Hippocampal formation (tissue), 2 donors: ENCODE measurements at regions not wholly inside any gene's neighbourhood (a gene's known extent, or its start where the extent isn't known, plus 50 kb on each side); places are given as distances from the start of the nearest gene placed in this dataset.

Experiments
- DNase-seq, 2 donors: peaks; one replicate each; lab custom pipeline; 2025; lab: John Stamatoyannopoulos, UW

DNA sequence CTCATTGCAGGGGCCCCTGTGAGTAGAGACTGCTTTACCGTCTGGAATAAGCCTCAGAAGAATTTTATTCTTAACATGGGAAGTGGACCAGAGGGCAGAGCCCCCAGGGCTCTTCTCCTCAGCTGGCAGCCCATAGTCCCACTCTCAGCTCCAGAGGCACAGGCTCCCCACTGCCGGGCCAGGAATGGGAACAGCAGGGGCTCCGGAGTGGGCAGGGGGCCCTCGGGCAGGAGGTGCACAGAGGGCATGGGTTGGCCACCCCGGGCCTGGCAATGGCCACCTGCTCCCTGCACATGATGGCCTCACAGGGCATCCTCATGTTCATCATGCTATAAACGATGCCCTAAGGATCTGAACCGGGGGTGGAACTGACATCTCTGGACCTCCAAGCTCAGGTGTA lies 1469.7 kb downstream of the BRD1 start:
- no peak for DNase-seq

DNA sequence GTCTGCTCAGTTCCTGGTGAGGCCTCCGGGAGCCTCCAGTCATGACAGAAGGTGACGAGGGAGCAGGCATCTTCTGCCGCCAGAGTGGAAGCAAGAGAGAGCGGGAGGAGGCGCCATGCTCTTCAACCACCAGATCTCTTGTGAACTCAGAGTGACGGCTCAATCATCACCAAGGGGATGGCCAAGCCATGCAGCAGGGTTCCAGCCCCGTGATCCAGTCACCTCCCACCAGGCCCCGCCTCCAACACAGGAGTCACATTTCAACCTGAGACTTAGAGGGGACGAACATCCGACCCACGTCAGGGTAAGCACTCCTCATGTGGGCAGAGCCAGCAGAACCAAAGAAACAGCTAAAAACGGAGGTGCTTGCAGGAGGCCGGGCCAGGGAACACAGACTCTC lies 1470.5 kb downstream of the BRD1 start:
- no peak for DNase-seq

DNA sequence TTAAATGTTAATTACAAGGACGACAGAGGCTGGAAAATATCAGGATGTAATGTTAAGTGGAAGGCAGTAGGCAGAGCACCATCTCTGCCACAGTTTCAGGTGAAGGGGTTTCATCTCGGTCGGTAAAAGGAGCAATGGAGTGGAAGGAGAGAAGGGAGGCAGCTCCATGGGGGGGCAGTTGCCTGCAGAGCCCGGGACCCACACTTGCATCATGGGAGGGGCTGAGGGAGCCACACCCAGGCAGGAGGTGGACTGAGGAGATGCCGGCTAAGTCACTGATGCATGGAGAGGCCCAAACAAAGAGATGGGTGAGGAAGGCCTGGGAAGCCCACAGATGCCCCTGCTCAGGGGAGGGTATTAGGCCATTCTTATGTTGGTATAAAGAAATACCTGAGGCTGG lies 1470.9 kb downstream of the BRD1 start:
- no peak for DNase-seq

DNA sequence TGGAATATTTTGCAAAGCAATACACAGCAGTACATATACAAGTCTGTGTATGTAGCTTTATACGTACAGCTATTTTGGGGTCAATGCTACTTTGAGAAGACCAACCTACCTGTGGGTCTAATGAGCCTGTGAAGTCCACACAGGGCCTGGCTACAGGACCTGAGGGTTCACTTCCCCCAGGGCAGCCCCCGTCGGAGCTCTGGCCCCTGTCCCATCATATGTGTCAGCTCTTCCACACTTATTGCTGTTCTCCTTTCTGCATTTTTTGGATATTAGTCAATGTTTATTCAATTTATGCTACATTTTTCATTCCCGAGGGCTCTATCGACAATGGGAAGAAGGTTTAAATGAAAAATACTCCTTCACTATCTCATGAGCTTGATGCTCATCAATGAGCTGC lies 1473.6 kb downstream of the BRD1 start:
- no peak for DNase-seq

DNA sequence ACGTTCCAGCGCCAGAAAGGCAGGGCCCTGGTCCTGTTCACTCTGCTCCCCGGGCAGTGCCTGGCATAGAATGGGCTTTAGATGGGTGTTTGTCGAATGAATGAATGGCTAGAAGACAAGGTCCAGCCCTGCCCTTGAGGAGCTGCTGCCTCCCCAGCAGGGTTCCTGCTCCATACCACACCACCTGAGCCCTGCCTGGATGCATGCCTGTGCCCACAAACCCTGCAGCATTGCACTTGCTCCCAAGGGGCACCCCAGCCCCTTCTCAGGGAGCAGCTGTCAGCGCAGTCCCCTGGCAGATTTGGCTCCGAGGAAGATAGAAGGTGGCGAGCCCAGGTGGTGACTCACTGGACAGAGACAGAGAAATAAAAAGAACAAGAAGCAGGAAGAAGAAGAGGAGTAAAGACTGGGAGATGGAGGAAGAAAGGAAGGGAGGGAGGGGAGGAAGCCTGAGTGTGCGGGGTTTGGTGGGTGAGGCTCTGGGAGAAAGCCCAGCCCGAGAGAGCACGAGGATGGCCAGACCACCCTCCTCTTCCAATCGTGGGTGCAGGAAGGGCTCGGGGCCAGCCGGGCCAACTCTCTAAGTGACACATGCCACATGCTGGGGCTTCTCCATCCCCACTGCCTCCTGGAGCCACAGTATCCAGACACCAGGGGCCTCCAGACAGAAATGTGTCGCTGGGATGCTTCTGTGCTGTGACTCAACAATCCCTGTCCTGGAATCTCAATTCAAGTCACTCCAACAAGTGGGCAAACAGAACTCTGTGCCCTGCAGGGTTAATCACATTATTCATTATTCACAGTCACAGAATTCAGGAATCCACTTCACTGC lies 1474.3 kb downstream of the BRD1 start:
- DNase-seq, result no peak

DNA sequence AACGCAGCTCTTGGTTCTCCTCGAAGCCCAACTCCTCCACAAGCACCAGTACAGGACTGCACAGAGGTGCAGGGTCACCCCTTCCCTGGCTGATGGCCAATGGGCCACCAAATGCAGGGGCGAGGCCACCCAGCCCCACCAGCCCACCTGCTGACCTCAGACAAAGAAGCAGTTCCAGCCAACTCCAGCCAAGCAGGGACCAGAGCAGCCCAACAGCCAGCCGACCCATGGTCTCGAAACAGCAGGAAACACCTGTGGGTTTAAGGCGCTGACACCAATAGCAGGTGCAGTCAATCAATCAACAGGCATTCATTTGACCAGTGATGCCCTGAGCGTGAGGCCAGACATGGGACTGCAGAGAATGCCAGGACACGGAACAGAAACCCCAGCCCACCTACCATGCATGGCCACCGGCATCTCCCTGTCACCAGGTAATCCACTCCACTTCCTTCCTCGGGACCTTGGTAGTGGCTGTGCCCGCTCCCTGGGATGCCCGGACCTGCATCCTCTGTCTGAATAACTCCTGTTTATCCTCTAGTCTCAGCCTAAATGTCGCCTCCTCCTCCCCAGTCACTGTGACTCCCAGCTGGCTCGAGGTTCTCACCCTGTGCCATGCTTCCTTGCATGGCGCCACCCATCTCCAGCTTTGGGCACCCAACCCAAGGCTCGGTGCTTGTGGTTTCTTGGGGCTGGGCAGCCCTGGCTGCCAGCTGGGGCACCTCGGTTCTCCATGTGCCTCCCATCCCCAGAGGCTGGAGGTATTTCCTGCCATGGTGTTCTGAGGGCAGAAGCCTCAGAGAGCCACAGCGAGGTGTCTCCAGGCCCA lies 1475.4 kb downstream of the BRD1 start:
- DNase-seq, result no peak

DNA sequence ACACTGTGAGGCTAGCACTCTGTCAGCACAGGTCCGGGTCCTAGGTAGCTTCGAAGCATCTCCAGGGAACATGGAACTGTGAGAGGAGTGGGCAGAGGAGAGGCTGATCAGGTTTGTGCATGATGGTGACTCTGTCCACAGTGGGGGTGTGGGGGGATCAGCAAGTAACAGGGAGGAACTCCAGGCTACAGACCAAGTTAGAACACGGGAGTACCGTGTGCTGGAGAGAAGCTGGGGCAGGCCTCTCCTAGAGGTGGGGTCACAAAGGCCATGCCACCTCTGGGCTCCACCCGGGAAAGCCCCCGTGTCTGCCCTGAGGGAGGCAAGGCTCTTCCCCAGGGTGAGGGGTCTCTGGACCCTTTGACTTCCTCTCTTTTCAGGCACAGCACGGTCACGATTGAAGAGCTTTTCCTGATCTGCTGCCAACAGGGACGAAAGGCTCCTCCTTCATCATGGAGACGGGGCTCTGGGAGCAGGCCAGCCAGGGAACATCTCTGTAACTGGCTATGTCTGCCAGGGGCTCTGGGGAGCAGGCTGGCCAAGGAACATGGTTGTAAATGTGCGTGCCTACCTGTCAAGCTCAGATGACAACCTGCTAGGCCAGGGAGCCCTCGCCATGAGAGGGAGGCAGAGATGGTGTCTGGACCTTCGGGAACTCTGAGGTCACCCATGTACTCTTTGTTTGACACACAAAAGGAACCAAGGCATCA lies 1476.1 kb downstream of the BRD1 start:
- DNase-seq, result no peak

DNA sequence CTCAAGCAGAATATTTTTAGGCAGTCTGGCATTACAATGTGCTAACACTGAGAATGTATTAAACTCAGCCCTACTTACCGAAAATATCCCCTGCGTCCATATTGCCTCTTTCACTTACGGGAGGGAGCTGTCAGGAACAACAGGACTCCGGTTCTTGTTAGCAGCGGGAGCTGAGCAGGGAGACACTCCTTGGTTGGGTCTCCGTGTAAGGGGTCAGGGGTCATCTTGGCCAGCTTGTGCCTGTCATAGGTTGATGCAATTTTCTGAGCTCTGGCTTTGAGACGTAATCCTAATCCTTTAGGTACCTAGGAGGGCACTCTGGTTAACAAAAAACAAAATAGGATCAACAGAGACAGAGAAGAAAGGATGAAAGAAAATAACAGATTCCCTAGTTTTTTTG lies 1477.2 kb downstream of the BRD1 start:
- DNase-seq, result no peak

DNA sequence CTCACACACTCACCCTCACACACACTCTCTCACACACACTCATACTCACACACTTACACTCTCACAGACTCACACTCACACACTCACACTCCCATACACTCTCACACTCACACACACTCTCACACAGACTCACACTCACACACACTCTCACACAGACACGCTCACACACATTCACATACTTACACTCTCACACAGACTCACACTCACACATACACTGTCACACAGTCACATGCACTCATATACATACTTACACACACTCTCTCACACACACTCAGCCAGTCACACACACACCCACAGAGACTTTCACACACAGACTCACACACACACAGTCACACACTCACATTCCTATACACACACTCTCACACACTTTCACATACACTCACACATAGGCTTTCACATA lies 1478.8 kb downstream of the BRD1 start:
- no peak for DNase-seq

DNA sequence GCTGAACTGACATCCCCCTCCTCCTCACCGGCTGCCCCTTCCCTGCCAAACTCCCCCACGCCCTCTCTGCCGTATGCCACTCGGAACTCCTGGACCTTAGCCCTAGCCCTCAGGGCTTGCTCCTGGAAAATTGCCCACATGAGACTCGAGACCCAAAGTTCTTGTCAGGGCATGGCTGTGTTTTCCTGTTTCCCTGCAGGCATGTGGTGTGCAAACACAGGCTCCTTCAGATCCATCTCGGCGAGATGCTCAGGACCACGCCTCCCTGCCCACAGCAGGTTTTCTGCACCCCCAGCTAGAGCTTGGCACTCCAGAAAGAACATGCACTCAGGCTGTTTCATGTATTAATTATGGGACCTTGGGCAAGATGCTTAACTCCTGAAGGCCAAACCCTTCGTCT lies 1480.4 kb downstream of the BRD1 start:
- DNase-seq, result no peak

DNA sequence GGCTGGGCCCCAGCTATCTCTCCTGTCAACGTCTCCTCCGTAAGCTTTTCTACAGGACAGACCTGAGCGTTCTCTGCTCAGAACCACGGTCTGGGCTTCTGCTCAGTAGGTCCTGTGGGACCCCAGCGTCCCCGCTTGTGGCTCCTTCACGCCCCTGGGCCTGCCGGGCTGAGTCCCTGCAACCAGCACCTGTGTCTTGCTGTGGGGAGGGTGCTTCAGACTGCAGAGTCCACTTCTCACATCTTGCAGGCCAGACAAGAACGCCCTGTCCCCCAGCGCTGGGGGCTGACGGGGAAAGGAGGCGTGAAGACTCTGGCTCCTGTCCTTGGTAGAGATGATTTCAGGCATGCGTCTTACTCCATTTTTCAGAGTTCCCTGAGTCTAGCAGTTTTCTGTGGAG lies 1480.8 kb downstream of the BRD1 start:
- no peak for DNase-seq

DNA sequence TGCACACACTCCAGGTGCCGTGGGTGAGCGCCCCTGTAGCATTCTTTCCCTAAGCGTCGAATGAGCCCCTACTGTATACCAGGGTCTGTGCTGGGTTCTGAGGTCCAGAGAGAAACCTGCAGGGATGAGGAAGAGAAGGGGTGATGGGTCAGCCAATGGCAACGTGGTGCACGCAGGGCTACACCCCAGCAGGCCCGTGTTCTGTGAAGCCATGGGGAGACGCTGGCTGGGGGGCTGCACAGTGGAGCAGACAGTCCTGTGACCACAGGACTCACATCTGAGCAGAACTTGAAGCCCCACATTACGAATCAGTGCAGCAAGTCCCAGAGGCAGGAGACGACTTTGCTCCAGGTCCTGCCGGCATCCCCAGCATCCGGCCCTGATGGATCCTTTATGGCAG lies 1481.4 kb downstream of the BRD1 start:
- DNase-seq, result no peak

DNA sequence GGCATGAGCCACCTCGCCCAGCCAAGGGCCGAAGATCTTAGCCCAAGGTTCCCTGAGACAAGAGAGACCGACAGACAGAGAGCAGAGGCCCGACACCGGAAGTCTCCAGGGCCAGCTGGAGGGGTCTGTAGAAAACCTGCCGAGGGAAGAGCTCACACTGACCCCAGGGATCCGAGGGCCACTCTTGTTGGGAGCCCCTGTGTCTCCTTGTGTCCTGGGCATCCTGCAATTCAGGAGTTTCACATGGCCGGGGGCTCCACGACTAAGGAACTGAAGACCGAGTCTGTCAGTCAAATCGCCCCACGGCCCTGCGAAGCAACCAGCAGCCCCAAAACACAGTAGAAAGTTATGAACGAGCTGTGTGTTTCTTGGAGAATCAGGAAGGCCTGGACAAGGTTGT lies 1482.0 kb downstream of the BRD1 start:
- DNase-seq, result no peak

DNA sequence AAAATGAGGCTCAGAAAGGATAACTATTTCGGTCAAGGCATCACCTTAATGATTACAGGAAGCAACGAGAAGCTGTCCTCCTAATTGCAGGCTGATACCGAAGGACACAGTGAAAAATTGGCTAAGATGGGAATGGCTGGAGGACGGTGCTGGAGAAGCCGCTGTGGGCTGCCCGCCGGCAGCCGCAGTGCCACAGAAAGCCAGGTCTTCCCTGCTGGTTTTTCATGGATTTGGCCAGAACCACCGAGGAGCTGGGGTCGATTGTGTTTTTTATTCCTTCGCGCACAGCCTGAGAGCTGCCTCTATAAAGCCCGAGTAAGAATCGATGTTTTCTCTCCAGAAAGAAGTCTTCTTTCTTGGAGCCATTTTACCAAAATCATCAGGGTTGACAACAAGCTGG lies 1484.2 kb downstream of the BRD1 start:
- DNase-seq, result no peak

DNA sequence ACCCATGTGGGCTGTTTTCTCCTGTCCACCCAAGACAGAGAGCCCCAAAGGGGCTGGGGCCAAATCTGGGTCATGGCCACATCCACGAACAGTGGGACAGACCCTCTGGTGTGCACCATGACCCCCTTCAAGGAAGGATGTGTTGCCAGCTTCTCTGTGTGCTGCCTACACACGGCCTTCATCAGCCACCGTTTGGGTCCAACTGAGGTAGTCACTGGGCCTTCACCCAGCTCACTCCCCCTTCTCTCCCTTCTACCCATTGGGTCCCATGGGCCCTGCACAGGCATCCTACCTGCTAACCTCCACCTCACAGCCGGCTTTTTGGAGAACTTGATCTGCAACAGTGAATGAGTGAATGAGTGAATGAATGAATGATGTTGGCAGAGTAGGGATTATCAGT lies 1484.9 kb downstream of the BRD1 start:
- DNase-seq, result no peak

DNA sequence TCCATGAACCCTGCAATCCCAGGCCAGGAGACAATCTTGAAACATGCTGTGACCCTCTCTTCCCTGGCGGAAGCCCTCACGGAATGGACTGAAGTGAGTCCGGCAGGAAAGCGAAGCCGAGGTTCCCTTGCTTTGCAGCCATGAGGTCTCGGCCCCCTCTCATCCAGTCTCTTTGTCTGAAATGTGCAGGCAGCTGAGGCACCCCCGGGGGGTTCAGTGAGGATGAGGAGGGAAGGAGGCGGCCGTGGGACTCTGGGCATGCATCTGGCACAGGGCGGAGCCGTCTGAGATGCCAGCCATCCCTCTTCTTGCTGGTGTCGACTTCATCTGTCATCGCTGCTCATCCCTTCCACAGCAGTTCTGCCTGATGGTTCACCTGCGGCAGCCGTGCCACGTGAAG lies 1485.7 kb downstream of the BRD1 start:
- DNase-seq, result no peak

DNA sequence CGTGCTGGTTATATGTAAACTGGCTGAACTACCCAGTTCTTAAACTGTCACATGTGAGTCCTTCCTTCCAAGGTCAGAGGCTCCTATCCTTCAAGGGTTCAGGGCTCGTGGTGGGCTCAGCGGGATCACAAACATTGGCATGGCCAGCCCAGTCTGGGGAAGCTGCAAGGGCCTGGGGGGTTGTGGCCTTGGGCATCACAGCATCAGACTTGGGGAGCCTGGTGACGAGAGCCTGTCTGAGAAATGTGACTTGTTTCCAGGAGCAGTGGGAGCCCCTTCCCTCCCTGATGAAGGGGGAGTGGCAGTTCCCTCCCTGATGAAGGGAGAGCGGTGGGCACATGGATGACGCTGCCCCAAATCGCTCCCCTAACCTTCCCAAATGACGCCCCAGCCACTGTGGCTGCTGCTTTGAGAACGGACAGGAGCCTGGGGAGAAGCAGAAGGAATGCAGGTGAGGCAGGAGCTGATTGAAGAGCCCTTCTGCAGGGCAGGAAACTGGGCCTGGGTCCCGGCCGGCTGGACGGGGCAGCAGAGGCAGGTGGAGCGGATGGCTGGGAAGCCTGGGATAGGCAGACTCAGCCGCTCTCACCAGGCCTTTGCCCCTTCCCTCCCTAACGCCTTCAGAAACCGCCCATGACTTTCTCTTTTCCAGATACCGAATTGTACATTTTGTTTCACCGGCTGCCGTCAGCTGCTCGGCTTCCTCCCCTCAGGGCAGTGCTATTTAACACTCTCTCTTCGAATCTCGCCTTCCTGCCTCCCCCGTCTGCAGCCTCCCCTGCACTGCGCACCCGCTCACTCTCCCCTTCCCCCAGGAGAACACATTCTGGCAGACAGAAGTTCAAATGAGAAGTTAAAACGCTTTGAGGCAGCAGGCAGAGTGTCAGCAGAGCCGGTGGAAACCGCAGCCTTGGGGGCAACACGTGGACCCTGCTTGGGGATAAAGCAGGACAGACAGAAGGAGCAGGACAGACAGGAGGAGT lies 1486.7 kb downstream of the BRD1 start:
- DNase-seq, result no peak

DNA sequence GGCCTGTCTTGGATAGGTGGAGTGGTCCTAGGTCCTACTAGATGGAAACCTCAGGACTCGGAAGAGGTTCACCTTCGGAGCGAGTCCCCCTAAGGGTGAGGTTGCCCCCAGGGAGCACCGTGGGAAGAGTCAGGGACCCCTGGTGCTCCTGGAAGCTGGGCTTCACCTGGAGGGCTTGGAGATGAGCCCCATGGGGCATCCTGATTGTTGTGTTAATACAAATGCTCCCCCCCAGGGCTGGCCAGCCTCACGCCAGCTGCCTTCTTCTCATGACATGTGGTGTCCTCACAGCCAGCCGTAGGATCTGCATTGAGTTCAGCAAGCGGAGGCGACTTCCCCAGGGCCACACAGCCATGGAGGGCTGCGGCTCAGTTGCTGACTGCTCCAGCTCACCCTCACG lies 1487.5 kb downstream of the BRD1 start:
- DNase-seq, result no peak

DNA sequence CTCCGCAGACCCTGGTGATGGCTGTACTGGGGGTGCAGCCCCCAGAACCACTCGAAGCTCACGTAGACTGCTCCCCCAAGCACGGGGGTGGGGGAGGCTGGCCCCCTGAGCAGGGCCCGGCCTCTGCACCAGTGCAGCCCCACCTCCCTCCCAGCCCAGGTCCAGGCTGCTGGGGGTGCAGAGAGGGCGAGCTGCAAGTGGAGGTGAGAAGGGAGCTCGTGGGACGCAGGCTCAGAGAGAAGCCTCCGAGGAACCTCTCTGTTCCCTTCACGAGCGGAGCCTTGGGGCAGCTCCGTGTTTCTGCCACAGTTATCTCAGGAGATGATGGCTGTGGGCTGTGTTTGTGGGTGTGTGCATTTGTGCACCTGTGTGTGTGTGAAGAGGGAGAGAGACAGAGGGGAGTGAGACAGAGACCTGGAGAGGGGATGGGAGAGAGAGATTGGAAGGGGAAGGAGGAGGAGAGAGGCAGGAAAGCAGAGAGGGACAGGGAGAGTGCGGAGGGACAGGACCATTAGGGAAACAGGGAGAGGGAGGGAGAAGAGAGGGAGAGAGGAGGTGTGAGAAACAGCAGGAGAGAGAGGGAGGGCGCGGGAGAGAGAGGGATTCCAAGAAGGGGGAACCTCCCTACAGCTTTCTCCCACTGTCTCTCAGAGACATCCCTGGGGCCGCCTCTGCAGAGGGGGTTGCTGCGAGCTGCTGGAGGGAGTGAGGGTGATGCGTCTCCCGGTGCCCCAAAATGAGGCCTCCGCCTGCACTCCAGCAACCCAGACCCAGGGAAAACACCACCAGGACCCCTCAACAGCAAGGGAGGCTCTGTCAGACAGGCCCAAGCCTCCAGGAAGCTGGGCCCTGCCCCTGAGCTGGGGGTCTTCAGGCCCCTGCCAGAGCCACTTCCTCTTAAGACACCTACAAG lies 1488.6 kb downstream of the BRD1 start:
- DNase-seq, result no peak
